ENCODE measurements at regions not wholly inside any gene's neighbourhood (a gene's known extent, or its start where the extent isn't known, plus 50 kb on each side); places are given as distances from the start of the nearest gene placed in this dataset.

DNA sequence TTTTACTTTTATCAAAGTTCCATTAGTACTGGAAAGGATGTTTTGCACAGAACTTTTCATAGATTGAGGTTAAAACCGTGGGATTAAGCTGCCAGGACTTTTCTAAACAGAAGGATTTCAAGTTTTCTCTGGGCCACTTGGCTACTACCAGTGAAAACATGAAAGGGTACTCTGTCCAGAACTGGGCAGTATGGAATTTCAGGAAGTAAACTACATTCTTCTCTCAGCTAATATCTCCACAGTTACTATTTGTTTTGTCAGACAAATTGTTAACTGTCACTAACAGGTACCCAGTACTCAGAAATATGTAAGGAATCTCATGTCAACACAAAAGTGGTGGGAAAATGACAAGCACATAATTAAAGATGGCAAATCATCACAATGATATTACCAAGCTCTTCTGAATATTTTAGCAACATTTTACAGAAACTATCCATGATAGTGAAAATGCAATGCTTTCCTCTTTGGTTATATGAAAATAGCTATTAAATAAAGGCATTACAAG, 454.4 kb downstream of the C4orf33 start:
- no peak for DNase-seq (ENCODE audit: low read depth)

DNA sequence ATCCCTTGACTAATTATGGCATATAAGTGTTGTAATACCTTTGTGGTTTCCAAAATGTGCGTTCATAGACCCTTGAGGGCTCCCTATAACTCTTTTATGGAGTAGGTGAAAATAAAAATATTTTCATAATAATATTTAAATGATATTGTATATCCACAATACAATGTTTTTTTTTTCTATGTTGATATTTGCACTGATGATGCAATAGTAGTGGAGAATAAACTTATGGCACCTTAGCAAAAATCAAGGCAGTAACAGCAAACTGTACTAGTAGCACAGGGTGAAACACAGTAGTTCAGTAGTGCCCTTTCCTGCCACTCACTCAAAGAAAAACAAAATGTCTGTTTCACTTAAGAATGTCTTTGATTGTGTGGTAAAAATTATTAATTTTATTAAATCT, 465.3 kb downstream of the C4orf33 start:
- no peak for DNase-seq (ENCODE audit: low read depth)

DNA sequence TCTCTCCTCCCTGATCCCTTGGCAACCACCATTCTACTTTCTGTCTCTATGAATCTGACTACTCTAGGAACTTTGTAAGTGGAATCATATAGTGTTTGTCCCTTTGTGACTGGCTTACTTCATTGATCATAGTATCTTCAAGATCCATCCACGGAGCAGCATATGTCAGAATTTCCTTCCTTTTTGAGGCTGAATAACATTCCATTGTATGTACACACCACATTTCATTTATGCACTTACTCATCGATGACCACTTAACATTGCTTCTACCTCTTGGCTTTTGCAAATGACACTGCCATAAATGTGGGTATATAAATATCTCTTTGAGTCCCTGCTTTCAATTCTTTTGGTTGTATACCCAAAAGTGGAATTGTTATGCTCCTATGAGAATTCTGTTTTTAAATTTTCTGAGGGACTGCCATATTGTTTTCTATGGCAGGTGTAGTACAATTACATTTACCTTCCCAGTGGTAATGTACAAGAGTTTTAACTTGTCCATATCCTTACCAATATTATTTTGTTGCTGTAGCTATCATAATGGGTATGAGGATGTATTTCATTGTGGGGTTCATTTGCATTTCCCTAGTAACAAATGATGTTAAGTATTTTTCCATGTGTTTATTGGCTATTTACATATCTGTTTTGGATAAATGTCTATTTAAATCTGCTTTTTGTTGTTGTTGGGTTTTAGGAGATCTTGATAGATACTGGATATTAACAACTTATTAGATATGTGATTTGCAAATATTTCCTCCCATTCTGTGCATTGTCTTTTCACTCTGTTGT, 466.1 kb downstream of the C4orf33 start:
- DNase-seq (ENCODE audit: low read depth) = no peak

DNA sequence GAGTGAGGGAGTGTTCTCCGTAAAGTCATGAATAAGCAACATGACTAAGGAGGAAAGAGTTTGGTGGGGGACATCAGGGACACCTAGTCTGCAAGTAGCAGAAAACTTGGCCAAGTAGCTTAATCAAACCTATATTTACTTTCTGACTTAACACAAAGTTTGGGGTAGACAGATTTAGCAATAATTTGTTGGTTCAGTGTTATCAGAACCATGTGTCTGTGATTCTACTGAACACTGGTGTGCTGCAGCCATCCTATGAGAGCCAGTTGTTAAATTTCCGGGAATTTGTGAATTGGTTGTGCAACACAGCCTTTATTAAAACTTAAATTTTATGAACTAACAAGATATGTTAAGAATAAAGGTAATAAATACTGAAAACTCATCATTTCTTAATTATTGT, 469.3 kb downstream of the C4orf33 start:
- DNase-seq (ENCODE audit: low read depth) = no peak

- no peak for DNase-seq (ENCODE audit: low read depth)
Measured at GRCh38 chr4:129570326-129570725, 474.4 kb downstream of the C4orf33 start.

DNA sequence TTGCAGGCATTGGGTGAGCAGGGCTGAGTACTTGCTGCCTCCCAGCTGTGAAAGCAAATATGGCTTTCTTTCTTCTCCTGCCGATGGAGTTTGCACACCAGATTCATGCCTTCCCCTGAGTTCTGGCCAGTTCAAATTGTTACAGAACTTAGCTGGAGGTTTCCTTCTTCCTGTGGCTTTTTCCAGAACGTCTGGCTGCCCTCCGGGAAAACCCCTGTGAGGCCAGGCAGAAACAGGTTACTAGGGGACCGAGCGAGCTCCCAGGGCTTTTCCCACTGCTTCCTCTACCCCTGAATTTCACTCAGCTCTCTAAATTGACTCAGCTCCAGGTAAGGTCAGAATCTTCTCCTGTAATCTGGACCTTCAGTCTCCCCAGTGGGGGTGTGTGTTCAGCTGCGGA, 482.4 kb downstream of the C4orf33 start:
- no peak for DNase-seq (ENCODE audit: low read depth)

DNA sequence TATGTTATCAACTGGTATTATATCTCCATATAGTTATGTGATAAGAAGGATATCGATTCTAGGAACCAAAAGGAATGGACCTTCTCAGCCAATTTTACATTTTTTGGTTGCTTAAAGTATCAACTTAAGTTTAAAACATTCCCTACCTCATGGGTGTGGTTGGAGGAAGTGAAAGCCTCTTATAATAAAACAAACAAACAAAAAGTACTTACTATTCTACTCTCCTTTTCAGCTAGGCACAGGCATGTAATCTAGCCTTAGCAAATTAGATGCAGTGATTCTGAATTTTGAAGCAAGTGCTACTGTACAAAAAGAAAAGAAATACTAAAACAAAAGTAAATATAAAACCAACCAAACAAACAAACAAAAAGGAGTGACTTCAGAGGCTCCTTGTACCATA, 485.4 kb downstream of the C4orf33 start:
- no peak for DNase-seq (ENCODE audit: low read depth)

DNA sequence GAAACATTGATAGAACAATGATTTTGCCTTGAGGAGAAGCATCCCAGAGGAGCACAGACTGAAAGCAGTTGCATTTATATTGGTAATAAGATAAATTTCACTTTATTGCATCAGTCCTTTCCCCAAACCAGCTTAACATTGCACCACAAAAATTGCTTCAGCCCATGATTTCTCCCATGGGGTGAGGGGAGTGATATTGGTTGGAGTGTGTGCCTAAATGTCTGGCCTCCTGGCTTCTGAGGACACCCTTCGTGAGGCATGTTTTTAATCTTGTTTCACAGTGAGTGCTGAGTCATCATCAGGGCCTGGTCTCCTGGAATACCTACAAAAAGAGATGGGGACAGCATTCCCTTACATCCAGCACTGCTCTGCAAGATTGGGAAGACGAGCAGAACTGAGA, 487.9 kb downstream of the C4orf33 start:
- DNase-seq (ENCODE audit: low read depth) = no peak

- no peak for DNase-seq (ENCODE audit: low read depth)
Measured at GRCh38 chr4:129598582-129598981, 502.6 kb downstream of the C4orf33 start.

- DNase-seq (ENCODE audit: low read depth) = no peak
Measured at GRCh38 chr4:129600898-129601297, 504.9 kb downstream of the C4orf33 start.

DNA sequence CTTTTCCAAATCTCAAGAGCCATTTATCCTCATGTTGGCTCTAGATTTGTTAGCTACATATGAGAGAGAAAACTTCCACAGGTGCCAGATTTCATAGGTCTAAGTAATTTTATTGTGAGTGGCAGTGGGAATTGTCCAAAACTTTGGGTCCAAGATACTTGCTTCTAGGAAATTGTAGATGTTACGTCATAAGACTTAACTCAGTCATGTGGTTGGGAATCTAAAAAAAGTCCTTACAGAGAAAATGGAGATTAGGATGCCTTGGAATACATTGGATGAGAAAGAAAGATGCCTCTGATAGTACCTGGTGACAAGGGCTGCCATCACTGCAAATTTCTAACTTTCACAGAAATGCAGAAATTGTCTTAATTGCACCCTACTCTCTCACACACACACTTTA, 506.5 kb downstream of the C4orf33 start:
- no peak for DNase-seq (ENCODE audit: low read depth)

GRCh38 chr4:129603241-129603931, 507.4 kb downstream of the C4orf33 start:
- DNase-seq (ENCODE audit: low read depth) = no peak

GRCh38 chr4:129604632-129605255, 508.8 kb downstream of the C4orf33 start:
- DNase-seq (ENCODE audit: low read depth) = no peak

DNA sequence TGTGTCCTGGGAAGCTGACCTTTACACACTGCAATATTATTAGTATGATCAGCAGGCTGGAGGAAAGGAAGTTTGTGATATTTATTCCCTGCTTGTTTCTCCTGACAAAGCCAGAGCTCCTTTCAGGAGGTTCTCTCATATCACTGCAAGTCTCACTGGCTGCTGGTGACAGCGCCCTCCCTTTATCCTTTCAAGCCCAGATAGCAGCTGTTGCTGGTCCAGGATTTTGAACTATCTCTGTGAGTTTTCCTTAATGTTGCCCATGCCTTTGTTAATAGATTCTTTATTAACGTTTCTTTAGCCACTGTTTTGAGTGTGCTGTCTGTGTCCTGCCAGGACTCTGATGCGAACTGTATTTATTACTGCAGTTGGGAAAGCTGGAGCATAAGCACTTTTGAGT, 518.7 kb downstream of the C4orf33 start:
- DNase-seq (ENCODE audit: low read depth) = no peak

DNA sequence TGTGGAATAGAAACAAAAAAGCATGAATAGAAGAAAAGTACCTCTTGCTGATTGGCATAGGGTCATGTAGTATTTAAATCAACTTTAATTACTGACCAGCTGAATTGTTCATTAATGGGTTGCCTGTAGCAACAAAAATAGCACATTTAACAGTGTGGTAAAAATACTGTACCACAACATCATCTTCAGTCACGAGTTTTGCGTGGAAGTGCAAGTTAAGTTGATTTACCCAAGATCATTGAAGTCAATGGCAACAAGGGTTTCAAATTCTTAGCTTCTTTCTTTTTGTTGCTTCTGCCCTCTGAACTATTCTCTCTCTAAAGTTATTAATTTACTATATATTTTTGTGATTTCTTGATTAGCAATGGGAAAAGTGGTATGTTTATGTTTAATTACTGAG, 526.6 kb downstream of the C4orf33 start:
- DNase-seq (ENCODE audit: low read depth) = no peak

DNA sequence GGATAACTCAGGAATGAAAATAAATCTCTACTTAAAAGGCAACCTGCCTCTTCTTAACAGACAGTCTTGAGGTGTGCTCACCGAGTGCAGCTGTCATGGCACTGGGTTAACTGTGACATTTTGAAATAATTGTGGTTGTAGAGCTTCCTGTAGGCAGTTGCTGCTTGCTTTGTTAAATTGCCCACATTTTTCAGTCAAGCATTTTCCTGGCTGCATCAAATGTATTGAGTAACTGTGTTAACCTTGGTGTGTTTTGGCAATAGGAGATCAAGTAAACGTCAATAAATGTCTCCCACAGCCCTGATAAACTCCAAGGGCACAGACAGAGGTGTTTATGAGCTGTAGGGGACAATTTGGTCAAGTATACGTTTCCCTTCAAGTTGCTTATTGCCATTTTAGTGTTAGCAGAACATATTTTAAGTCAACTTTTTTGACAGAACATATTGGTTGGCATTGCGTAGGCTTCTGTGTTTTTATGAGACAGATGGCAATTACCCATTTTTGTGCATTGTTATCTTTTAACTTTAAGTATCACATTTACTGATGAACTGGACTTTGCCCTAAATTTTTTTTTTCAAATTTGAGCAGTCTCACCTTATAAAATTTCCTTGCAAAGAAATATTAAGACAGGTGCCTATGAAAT, 527.4 kb downstream of the C4orf33 start:
- no peak for DNase-seq (ENCODE audit: low read depth)

DNA sequence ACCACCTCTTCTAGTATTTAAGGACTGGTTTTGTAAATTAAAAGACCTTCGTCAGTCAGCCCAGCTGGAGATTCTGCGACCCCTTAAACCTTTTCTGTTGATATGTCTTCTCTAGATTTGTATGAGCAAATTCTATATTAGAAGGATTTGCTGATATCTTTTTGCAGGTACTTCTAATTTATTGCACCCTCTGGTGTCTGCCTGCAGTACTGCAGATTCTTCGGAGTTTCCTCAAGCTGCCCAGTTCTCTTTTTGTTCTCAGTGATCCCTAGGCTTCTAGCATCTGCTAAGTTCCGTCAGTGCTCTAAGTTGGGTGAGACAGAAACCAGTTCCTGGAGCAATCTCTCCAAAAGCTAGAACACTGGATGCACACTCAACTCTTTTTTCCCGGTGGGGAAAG, 545.2 kb downstream of the C4orf33 start:
- DNase-seq (ENCODE audit: low read depth) = no peak

DNA sequence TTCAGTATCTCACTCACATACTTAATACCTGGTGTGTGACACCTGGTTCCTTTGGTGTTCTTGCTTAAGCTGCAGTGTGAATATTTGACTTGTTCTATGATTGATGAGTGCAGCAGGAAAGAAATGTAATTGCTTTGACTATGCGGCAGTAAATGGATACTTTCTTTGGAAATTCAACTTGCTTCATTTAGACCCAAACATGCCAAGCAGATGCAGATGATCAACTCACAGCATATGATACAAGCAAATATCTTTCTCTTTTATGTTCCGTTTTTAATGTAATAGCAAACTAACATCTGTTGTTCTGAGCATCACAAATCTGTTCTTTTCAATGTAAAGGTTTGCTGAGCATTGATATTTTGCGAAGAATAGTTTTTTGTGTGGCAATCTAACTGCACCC, 549.5 kb downstream of the C4orf33 start:
- no peak for DNase-seq (ENCODE audit: low read depth)

GRCh38 chr4:129668092-129668491, 572.1 kb downstream of the C4orf33 start:
- DNase-seq (ENCODE audit: low read depth) = no peak

DNA sequence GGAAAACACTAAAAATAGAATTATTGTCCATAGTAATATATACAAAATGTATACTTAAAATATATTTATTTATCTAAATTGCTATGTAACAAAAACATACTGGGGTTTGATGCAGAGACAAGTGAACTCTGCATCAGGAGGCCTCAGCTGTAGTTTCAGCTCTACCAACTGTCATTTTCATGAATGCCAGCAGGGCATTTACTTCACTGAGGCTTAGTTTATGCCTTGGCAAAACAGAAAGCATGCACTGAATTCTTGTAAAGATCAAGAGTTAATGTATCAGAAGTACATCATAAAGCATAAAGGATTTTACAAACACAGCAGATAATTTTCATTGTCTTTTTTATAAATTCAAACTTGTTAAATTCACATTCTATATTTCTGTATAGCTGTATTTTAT, 577.0 kb downstream of the C4orf33 start:
- no peak for DNase-seq (ENCODE audit: low read depth)

- DNase-seq (ENCODE audit: low read depth) = no peak
Measured at GRCh38 chr4:129675036-129675435, 579.1 kb downstream of the C4orf33 start.

- no peak for DNase-seq (ENCODE audit: low read depth)
Measured at GRCh38 chr4:129676934-129677333, 581.0 kb downstream of the C4orf33 start.

- no peak for DNase-seq (ENCODE audit: low read depth)
Measured at GRCh38 chr4:129682586-129682985, 586.6 kb downstream of the C4orf33 start.

Data from GM04503 (cell line).